Hypothalamus (tissue), 51 donors: ENCODE measurements at regions not wholly inside any gene's neighbourhood (a gene's known extent, or its start where the extent isn't known, plus 50 kb on each side); places are given as distances from the start of the nearest gene placed in this dataset.
"Not testable (repeated sequence)": the region's sequence is repeated elsewhere in the genome, so short reads cannot be mapped to it uniquely, and the experiment has no call there.

Experiments
- DNase-seq, 51 donors: peaks; one replicate each; lab custom pipeline; 2025; lab: John Stamatoyannopoulos, UW

- DNase-seq: not testable (repeated sequence)
Measured at GRCh38 chr17:21626987-21627386, 65.3 kb upstream of the KCNJ18 start.
